GM12892 (cell line): ENCODE measurements at regions not wholly inside any gene's neighbourhood (a gene's known extent, or its start where the extent isn't known, plus 50 kb on each side); places are given as distances from the start of the nearest gene placed in this dataset.

ENCODE experiments used
- POLR2AphosphoS5 ChIP-seq: IDR thresholded peaks from 2 replicates; pipeline ENCODE4 v1.6.1; 2011; ENCODE audit warnings: low read depth, low read length, control low read depth
- TAF1 ChIP-seq: IDR thresholded peaks from 2 replicates; pipeline ENCODE4 v1.6.1; 2011; ENCODE audit warnings: low read depth, mild to moderate bottlenecking, control low read depth, low read length, borderline replicate concordance

DNA sequence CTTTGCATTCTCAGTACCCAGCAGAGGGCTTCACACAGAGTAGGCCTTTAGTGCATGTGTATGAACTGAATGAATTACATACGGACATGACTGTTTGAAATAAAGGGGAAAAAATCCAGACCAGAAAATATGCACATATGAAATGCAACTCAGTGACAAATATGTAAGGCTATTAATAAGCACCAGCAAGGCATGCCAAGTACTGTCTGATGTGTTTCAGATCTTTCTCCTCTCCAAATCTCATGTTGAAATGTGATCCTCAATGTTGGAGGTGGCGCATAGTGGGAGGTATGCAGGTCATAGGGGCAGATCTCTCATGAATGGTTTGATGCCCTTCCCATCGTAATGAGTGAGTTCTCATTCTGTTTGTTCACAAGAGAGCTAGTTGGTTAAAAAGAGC lies 87.3 kb upstream of the TOMM7 start:
- TF ChIP-seq TAF1 (no peak), POLR2AphosphoS5 (no peak)
